Stomach (tissue), 8 donors: ENCODE measurements at regions not wholly inside any gene's neighbourhood (a gene's known extent, or its start where the extent isn't known, plus 50 kb on each side); places are given as distances from the start of the nearest gene placed in this dataset.

Experiments used
- DNase-seq, 2 donors: peaks; one replicate each; pipeline versions ENCODE4 v3.0.0 to v3.0.0-alpha.2; 2013 to 2019
- H3K27ac ChIP-seq, 5 donors: fragments of 200-600 bp in 4 of 5; sonication (generic) in 4 of 5; one replicate each; pipeline ENCODE4 v1.5.1; 2013 to 2019; ENCODE audit warnings: mild to moderate bottlenecking in 1 of 5, moderate library complexity in 1 of 5
- H3K27me3 ChIP-seq, 3 donors: fragments of 200-600 bp; sonication (generic); one replicate each; pipeline ENCODE4 v1.5.1; 2017 to 2019; ENCODE audit warnings: mixed run types in 1 of 3
- H3K36me3 ChIP-seq, 4 donors: fragments of 200-600 bp; sonication (generic); 1 replicate in 3 of 4; 2 replicates in 1 of 4; pipeline ENCODE4 v1.5.1; 2016 to 2019
- H3K4me1 ChIP-seq, 4 donors: fragments of 200-600 bp; sonication (generic); one replicate each; pipeline ENCODE4 v1.5.1; 2016 to 2019
- H3K4me3 ChIP-seq, 4 donors: fragments of 200-600 bp; sonication (generic) in 3 of 4; one replicate each; pipeline ENCODE4 v1.5.1; 2016 to 2019; ENCODE audit warnings: mild to moderate bottlenecking in 1 of 4
- H3K9me3 ChIP-seq, 4 donors: fragments of 200-600 bp; sonication (generic); one replicate each; pipeline ENCODE4 v1.5.1; 2016 to 2019
- EP300 ChIP-seq: sonication (generic); formaldehyde crosslinking; IDR thresholded peaks from one replicate; pipeline ENCODE4 v1.6.1; 2017; ENCODE audit warnings: antibody characterized with exemption
- POLR2A ChIP-seq, 4 donors: fragments of 450-650 bp; IDR thresholded peaks; one replicate each; pipeline ENCODE4 v1.6.1; 2016; ENCODE audit warnings: antibody characterized with exemption in 4 of 4, control low read depth in 2 of 4, mild to moderate bottlenecking in 1 of 4, moderate library complexity in 1 of 4
- POLR2AphosphoS5 ChIP-seq, 3 donors: sonication (generic); formaldehyde crosslinking; IDR thresholded peaks; one replicate each; pipeline ENCODE4 v1.6.1; 2016; ENCODE audit warnings: antibody characterized with exemption in 3 of 3
- WGBS, 5 donors: extraction: QIAGEN DNeasy Blood & Tissue Kit in 3 of 5; methylation state at CpG; one replicate each; pipeline versions ENCODE4 v1.1.5 to v1.1.7; 2013 to 2018; 5-methylcytosine and 5-hydroxymethylcytosine counted together
- intact Hi-C: fragments of 100-400 bp; cut with DNase I; formaldehyde crosslinking; loops from one replicate; pipeline ENCODE4 v1.15.1; 2023; ENCODE audit warnings: low total_unique reads
- TF ChIP-seq, protein P1 (sequence below), 7 experiments: fragments of 450-650 bp in 4 of 7; fragments of 200-600 bp in 3 of 7; sonication (generic) in 3 of 7; IDR thresholded peaks; one replicate each; pipeline ENCODE4 v1.5.1; 2016 to 2019; ENCODE audit warnings: antibody characterized with exemption in 7 of 7, control low read depth in 2 of 7, mild to moderate bottlenecking in 1 of 7
- donor health status: healthy with polysubstance abuse.
- donor health status: Bipolar disorder and iron deficiency.
- donor health status: healthy.

- Histone ChIP-seq H3K4me3 (no peak overlapping the region), H3K9me3 (no peaks in the 10 kb centered on the region), H3K4me1 (peaks cover 0 to 4% (median 0%) of the 10 kb centered on the region in 4 donors), H3K36me3 (no peaks in the 10 kb centered on the region), H3K27ac (peak overlapping the region in 1 of 5 donors; percentile 16), H3K27me3 (no peaks in the 10 kb centered on the region)
- intact Hi-C loops: no loop called here
- TF ChIP-seq POLR2AphosphoS5 (IDR thresholded peaks at IDR 0.05) (no peak), POLR2A (IDR thresholded peaks at IDR 0.05) (no peak), EP300 (no peak)
- TF ChIP-seq, protein P1, sequence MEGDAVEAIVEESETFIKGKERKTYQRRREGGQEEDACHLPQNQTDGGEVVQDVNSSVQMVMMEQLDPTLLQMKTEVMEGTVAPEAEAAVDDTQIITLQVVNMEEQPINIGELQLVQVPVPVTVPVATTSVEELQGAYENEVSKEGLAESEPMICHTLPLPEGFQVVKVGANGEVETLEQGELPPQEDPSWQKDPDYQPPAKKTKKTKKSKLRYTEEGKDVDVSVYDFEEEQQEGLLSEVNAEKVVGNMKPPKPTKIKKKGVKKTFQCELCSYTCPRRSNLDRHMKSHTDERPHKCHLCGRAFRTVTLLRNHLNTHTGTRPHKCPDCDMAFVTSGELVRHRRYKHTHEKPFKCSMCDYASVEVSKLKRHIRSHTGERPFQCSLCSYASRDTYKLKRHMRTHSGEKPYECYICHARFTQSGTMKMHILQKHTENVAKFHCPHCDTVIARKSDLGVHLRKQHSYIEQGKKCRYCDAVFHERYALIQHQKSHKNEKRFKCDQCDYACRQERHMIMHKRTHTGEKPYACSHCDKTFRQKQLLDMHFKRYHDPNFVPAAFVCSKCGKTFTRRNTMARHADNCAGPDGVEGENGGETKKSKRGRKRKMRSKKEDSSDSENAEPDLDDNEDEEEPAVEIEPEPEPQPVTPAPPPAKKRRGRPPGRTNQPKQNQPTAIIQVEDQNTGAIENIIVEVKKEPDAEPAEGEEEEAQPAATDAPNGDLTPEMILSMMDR (IDR thresholded peaks at IDR 0.05): no peak
- WGBS, 5 donors: 39 to 45% (median 41%) methylated on average over 5 of the region's 5 CpGs
- no peak for DNase-seq
Observed at GRCh38 chr11:113613619-113614018, 92.5 kb downstream of the TMPRSS5 start.

DNA sequence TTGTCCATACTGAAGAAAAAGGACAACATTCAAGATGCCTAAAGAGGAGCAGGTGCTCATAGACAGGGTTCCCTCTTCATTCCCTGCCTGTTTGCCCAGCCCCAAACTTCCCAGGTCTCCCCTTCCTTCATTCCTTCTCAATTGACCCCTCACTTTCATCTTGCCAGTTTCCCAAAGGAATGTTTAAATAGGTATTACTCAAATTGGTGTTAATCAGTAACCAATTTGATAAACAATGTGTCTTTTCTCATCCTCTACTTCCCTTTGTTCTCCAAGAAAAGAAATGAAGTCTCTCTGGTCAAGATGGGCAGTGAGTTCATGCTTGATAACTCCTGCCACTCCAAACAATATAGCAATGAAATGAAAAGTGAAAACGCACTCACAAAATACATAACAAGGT lies 101.9 kb downstream of the TMPRSS5 start:
- no peaks in the 10 kb centered on the region for H3K27me3 ChIP-seq
- intact Hi-C loops: no loop called here
- peaks cover 0 to 14% (median 0%) of the 10 kb centered on the region in 4 donors for H3K9me3 ChIP-seq
- no peak overlapping the region for H3K27ac ChIP-seq
- no peak for DNase-seq
- peaks cover 0 to 7% (median 0%) of the 10 kb centered on the region in 4 donors for H3K4me1 ChIP-seq
- TF ChIP-seq, protein P1 (IDR thresholded peaks at IDR 0.05): no peak
- TF ChIP-seq POLR2AphosphoS5 (IDR thresholded peaks at IDR 0.05) (no peak), EP300 (no peak)
- no peak overlapping the region for H3K4me3 ChIP-seq
- no peaks in the 10 kb centered on the region for H3K36me3 ChIP-seq
- 18 to 70% (median 64%) methylated on average over 1 of the region's 1 CpG for WGBS, 5 donors

DNA sequence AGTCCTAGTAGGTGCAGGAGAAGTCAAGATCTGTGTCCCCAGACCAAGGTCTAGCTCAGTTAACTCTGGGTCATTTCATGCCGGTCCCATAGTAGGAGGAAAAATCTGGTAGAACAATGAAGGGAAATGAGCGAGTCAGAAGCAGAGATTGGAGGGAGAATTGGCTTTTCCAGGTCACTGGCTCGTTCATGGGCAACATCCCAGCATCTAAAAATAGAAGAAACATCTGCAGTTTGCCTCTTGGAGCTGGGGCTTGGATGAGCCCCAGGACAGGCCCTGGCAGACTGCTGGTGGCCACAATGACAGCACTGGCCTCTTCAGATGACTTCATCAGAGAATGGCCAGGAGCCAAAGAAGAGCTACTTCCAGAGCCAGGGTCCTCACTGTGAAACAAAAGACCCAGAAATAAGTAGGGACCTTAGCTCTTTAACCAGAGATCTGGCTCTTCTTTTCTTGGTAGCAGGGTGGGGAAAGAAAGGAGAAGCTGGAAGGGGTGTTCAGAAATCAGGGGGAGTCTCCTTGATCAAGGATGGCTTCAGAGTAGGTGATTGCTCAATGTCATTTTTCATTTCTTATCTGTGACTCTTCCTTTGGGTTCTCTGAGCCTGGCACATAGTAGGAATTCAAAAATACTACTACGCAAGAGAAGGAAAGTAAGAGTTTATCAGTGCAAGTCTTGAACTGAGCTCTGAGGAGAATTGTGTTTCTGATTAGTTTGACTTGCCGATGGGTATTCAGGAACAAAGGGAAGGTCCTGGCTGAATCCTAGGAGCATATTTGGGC lies 102.6 kb downstream of the TMPRSS5 start:
- Histone ChIP-seq H3K36me3 (no peaks in the 10 kb centered on the region), H3K27ac (no peak overlapping the region), H3K4me1 (peaks cover 0 to 7% (median 0%) of the 10 kb centered on the region in 4 donors), H3K27me3 (no peaks in the 10 kb centered on the region), H3K9me3 (peaks cover 0 to 14% (median 0%) of the 10 kb centered on the region in 4 donors), H3K4me3 (no peak overlapping the region)
- peak in 1 of 2 donors; percentile 44 for DNase-seq
- WGBS, 5 donors: 58 to 75% (median 66%) methylated on average over 5 of the region's 5 CpGs
- no peak for TF ChIP-seq POLR2AphosphoS5 (IDR thresholded peaks at IDR 0.05)
- TF ChIP-seq, protein P1 (IDR thresholded peaks at IDR 0.05): no peak
- TF ChIP-seq POLR2A (IDR thresholded peaks at IDR 0.05): no peak
- TF ChIP-seq EP300: no peak
- intact Hi-C loops: no loop called here

DNA sequence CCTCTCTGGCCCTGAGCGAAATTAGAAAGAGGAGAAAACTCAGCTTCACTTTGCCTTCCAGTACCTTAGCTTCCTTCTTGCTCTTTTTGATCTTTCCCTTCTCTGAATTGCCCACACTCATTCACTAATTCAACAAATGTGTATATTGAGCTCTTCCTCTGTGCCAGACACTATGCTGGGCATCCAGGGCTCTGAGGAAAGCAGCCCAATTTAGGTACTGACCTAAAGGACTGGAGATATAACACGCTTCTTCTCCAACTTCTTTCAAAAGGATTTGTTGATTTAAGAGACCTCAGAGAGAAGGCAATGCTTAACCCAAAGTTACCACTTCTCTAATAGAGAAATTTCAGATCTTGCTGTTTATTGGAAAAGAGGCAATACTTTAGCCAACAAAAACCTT lies 103.6 kb downstream of the TMPRSS5 start:
- TF ChIP-seq POLR2AphosphoS5 (IDR thresholded peaks at IDR 0.05) (no peak), POLR2A (IDR thresholded peaks at IDR 0.05) (no peak), EP300 (no peak)
- TF ChIP-seq, protein P1 (IDR thresholded peaks at IDR 0.05): no peak
- H3K27me3 ChIP-seq: no peaks in the 10 kb centered on the region
- no peaks in the 10 kb centered on the region for H3K36me3 ChIP-seq
- H3K4me3 ChIP-seq: no peak overlapping the region
- H3K27ac ChIP-seq: no peak overlapping the region
- WGBS, 5 donors: 76 to 90% (median 83%) methylated on average over 2 of the region's 2 CpGs
- peaks cover 0 to 7% (median 0%) of the 10 kb centered on the region in 4 donors for H3K4me1 ChIP-seq
- intact Hi-C loops: no loop called here
- H3K9me3 ChIP-seq: peaks cover 0 to 14% (median 0%) of the 10 kb centered on the region in 4 donors
- DNase-seq: no peak
